ENCODE measurements at regions not wholly inside any gene's neighbourhood (a gene's known extent, or its start where the extent isn't known, plus 50 kb on each side); places are given as distances from the start of the nearest gene placed in this dataset.

- in situ Hi-C loops (cut with MboI; ENCODE audit: low sequenced_read_pairs, unreplicated experiment) = no loop called here
- TF ChIP-seq CTCF (IDR thresholded peaks at IDR 0.05; ENCODE audit: borderline replicate concordance, control extremely low read depth, extremely low read depth, insufficient read depth, missing control alignments) = no peak
- no peak for DNase-seq (ENCODE audit: low spot score)
Measured at GRCh38 chr10:28967031-28967430, 289.7 kb downstream of the BAMBI start.

GRCh38 chr10:28969413-28969812 is 292.1 kb downstream of the BAMBI start:
- no peak for DNase-seq (ENCODE audit: low spot score)
- in situ Hi-C loops (cut with MboI; ENCODE audit: low sequenced_read_pairs, unreplicated experiment) = no loop called here
- TF ChIP-seq CTCF (IDR thresholded peaks at IDR 0.05; ENCODE audit: borderline replicate concordance, control extremely low read depth, extremely low read depth, insufficient read depth, missing control alignments) = no peak

- in situ Hi-C loops (cut with MboI; ENCODE audit: low sequenced_read_pairs, unreplicated experiment) = no loop called here
- DNase-seq (ENCODE audit: low spot score) = no peak
- TF ChIP-seq CTCF (IDR thresholded peaks at IDR 0.05; ENCODE audit: borderline replicate concordance, control extremely low read depth, extremely low read depth, insufficient read depth, missing control alignments) = no peak
Measured at GRCh38 chr10:28970231-28970630, 292.9 kb downstream of the BAMBI start.

- in situ Hi-C loops (cut with MboI; ENCODE audit: low sequenced_read_pairs, unreplicated experiment) = no loop called here
- no peak for DNase-seq (ENCODE audit: low spot score)
- no peak for TF ChIP-seq CTCF (IDR thresholded peaks at IDR 0.05; ENCODE audit: borderline replicate concordance, control extremely low read depth, extremely low read depth, insufficient read depth, missing control alignments)
Measured at GRCh38 chr10:28971255-28971654, 293.9 kb downstream of the BAMBI start.

GRCh38 chr10:28971764-28972163 is 294.4 kb downstream of the BAMBI start:
- TF ChIP-seq CTCF (IDR thresholded peaks at IDR 0.05; ENCODE audit: borderline replicate concordance, control extremely low read depth, extremely low read depth, insufficient read depth, missing control alignments) = no peak
- DNase-seq (ENCODE audit: low spot score) = no peak
- in situ Hi-C loops (cut with MboI; ENCODE audit: low sequenced_read_pairs, unreplicated experiment) = no loop called here

GRCh38 chr10:28973309-28973972 is 296.1 kb downstream of the BAMBI start:
- DNase-seq (ENCODE audit: low spot score) = no peak
- in situ Hi-C loops (cut with MboI; ENCODE audit: low sequenced_read_pairs, unreplicated experiment) = no loop called here
- no peak for TF ChIP-seq CTCF (IDR thresholded peaks at IDR 0.05; ENCODE audit: borderline replicate concordance, control extremely low read depth, extremely low read depth, insufficient read depth, missing control alignments)
